Esophagus (tissue), 2 donors: ENCODE measurements at regions not wholly inside any gene's neighbourhood (a gene's known extent, or its start where the extent isn't known, plus 50 kb on each side); places are given as distances from the start of the nearest gene placed in this dataset.

Experiments used
- H3K27ac ChIP-seq, 2 donors: one replicate each; pipeline ENCODE4 v1.5.1; 2013; ENCODE audit warnings: low read depth in 2 of 2, mild to moderate bottlenecking in 2 of 2, inconsistent platforms in 1 of 2, low read length in 1 of 2, moderate library complexity in 1 of 2
- H3K27me3 ChIP-seq, 2 donors: one replicate each; pipeline ENCODE4 v1.6.1; 2013; ENCODE audit warnings: low read length in 2 of 2, control low read depth in 1 of 2, mild to moderate bottlenecking in 1 of 2; ENCODE audit not compliant: insufficient read depth in 2 of 2, control insufficient read depth in 1 of 2
- H3K36me3 ChIP-seq, 2 donors: one replicate each; pipeline ENCODE4 v1.6.1; 2013; ENCODE audit warnings: low read length in 1 of 2; ENCODE audit not compliant: control insufficient read depth in 2 of 2, insufficient read depth in 2 of 2
- H3K4me1 ChIP-seq, 2 donors: one replicate each; pipeline ENCODE4 v1.6.1; 2013; ENCODE audit warnings: low read length in 1 of 2; ENCODE audit not compliant: control insufficient read depth in 2 of 2, insufficient read depth in 2 of 2
- H3K4me3 ChIP-seq, 2 donors: one replicate each; pipeline ENCODE4 v1.5.1; 2013; ENCODE audit warnings: low read length in 2 of 2, mild to moderate bottlenecking in 2 of 2, low read depth in 1 of 2, moderate library complexity in 1 of 2
- H3K9me3 ChIP-seq, 2 donors: one replicate each; pipeline ENCODE4 v1.6.1; 2013; ENCODE audit warnings: mild to moderate bottlenecking in 2 of 2, low read depth in 1 of 2, low read length in 1 of 2, moderate library complexity in 1 of 2; ENCODE audit not compliant: control insufficient read depth in 2 of 2, insufficient read depth in 1 of 2
- WGBS, 2 donors: extraction: QIAGEN DNeasy Blood & Tissue Kit; methylation state at CpG; one replicate each; pipeline ENCODE4 v1.1.7; 2013; 5-methylcytosine and 5-hydroxymethylcytosine counted together
- donor health status: healthy with polysubstance abuse.
- donor health status: Bipolar disorder and iron deficiency.

GRCh38 chr13:37342205-37342604 lies 236.7 kb upstream of the CSNK1A1L start:
- Histone ChIP-seq H3K36me3 (no peaks in the 10 kb centered on the region), H3K27ac (no peak overlapping the region), H3K4me3 (no peak overlapping the region), H3K4me1 (peaks cover 0 to 2% of the 10 kb centered on the region in 2 donors), H3K9me3 (no peaks in the 10 kb centered on the region), H3K27me3 (no peaks in the 10 kb centered on the region)
- WGBS, 2 donors, result 81 to 89% methylated on average over 6 of the region's 6 CpGs

GRCh38 chr13:37340901-37341670 lies 235.6 kb upstream of the CSNK1A1L start:
- Histone ChIP-seq H3K27me3 (no peaks in the 10 kb centered on the region), H3K4me3 (no peak overlapping the region), H3K27ac (no peak overlapping the region), H3K9me3 (no peaks in the 10 kb centered on the region), H3K36me3 (no peaks in the 10 kb centered on the region), H3K4me1 (peaks cover 0 to 2% of the 10 kb centered on the region in 2 donors)
- 68 to 77% methylated on average over 7 of the region's 7 CpGs for WGBS, 2 donors

GRCh38 chr13:37339386-37339735 lies 233.9 kb upstream of the CSNK1A1L start:
- Histone ChIP-seq H3K36me3 (no peaks in the 10 kb centered on the region), H3K4me3 (no peak overlapping the region), H3K27ac (no peak overlapping the region), H3K27me3 (no peaks in the 10 kb centered on the region), H3K9me3 (no peaks in the 10 kb centered on the region), H3K4me1 (peaks cover 0 to 2% of the 10 kb centered on the region in 2 donors)
- 64 to 68% methylated on average over 2 of the region's 2 CpGs for WGBS, 2 donors

DNA sequence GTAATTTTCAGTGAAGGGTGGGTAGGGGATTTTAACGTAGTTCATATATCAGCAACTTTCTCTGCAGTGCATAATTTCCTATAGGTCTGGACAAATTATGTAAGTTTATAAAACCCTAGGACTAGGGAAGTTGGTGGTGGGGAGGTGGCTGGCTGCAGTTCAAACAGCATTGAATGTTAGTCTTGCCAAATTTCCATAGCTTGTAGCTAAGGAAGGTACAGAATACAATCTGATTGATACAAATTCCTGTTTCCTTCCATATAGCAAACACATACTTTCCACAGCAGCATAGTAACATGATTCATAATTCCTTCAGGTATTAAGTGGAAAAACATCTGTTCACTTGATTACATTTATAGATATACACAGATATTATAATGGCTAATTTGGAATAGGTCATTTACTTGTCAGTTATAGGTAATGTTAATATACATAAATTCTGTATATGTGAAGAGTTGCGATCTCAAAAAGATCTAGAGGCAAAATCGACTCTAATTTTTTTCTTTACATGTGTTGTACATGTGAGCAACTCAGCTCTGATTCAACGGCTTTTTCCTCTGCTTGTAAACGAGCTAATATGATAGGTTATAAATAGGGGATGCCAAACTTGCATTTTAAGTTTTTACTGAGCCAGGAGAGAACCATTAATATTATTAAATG lies 233.4 kb upstream of the CSNK1A1L start:
- H3K4me3 ChIP-seq, result no peak overlapping the region
- WGBS, 2 donors, result 38 to 58% methylated on average over 5 of the region's 5 CpGs

GRCh38 chr13:37326334-37326733 lies 220.9 kb upstream of the CSNK1A1L start:
- 65 to 70% methylated on average over 2 of the region's 2 CpGs for WGBS, 2 donors
- Histone ChIP-seq H3K27me3 (no peaks in the 10 kb centered on the region), H3K36me3 (no peaks in the 10 kb centered on the region), H3K9me3 (no peaks in the 10 kb centered on the region), H3K27ac (no peak overlapping the region), H3K4me3 (no peak overlapping the region), H3K4me1 (no peaks in the 10 kb centered on the region)

More for the DNA sequence above, 233.4 kb upstream of the CSNK1A1L start:
- Histone ChIP-seq H3K27ac (no peak overlapping the region), H3K4me1 (peaks cover 0 to 2% of the 10 kb centered on the region in 2 donors), H3K27me3 (no peaks in the 10 kb centered on the region), H3K9me3 (no peaks in the 10 kb centered on the region), H3K36me3 (no peaks in the 10 kb centered on the region)

DNA sequence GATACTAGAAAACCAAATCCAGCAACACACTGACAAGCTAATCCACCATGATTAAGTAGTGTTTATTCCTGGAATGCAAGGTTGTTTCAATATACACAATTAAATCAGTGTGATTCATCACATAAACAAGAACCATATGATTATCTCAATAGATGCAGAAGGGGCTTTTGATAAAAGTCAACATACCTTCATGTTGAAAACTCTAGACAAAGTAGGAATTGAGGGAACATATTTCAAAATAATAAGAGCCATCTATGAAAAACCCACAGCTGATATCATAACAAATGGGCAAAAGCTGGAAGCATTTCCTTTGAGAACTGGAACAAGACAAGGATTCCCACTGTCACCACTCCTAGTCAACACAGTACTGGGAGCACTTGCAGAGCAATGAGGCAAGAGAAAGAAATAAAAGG lies 213.6 kb upstream of the CSNK1A1L start:
- H3K27ac ChIP-seq, result no peak overlapping the region
- H3K4me3 ChIP-seq, result no peak overlapping the region
- H3K27me3 ChIP-seq, result no peaks in the 10 kb centered on the region
- H3K36me3 ChIP-seq, result no peaks in the 10 kb centered on the region
- H3K9me3 ChIP-seq, result peaks cover 0 to 5% of the 10 kb centered on the region in 2 donors
- peaks cover 4 to 5% of the 10 kb centered on the region in 2 donors for H3K4me1 ChIP-seq

- WGBS, 2 donors, result 88 to 98% methylated on average over 6 of the region's 6 CpGs
- no peaks in the 10 kb centered on the region for H3K27me3 ChIP-seq
- no peaks in the 10 kb centered on the region for H3K36me3 ChIP-seq
- H3K9me3 ChIP-seq, result peaks cover 0 to 5% of the 10 kb centered on the region in 2 donors
- no peak overlapping the region for H3K27ac ChIP-seq
- H3K4me1 ChIP-seq, result peaks cover 4 to 5% of the 10 kb centered on the region in 2 donors
- H3K4me3 ChIP-seq, result no peak overlapping the region
Measured at GRCh38 chr13:37316935-37317334, 211.5 kb upstream of the CSNK1A1L start.

GRCh38 chr13:37313372-37313771 lies 207.9 kb upstream of the CSNK1A1L start:
- WGBS, 2 donors, result 47 to 50% methylated on average over 2 of the region's 2 CpGs
- H3K36me3 ChIP-seq, result no peaks in the 10 kb centered on the region
- H3K9me3 ChIP-seq, result peaks cover 0 to 5% of the 10 kb centered on the region in 2 donors
- H3K27me3 ChIP-seq, result no peaks in the 10 kb centered on the region
- no peak overlapping the region for H3K4me3 ChIP-seq
- H3K27ac ChIP-seq, result no peak overlapping the region
- peaks cover 4 to 5% of the 10 kb centered on the region in 2 donors for H3K4me1 ChIP-seq

GRCh38 chr13:37306778-37307544 lies 201.5 kb upstream of the CSNK1A1L start:
- Histone ChIP-seq H3K4me1 (no peaks in the 10 kb centered on the region), H3K4me3 (no peak overlapping the region), H3K27ac (no peak overlapping the region), H3K27me3 (no peaks in the 10 kb centered on the region), H3K9me3 (no peaks in the 10 kb centered on the region), H3K36me3 (no peaks in the 10 kb centered on the region)
- 65 to 68% methylated on average over 4 of the region's 4 CpGs for WGBS, 2 donors
